ENCODE measurements at regions not wholly inside any gene's neighbourhood (a gene's known extent, or its start where the extent isn't known, plus 50 kb on each side); places are given as distances from the start of the nearest gene placed in this dataset.

- no peak overlapping the region for H3K4me3 ChIP-seq (ENCODE audit: low read depth, low read length)
- no peak for TF ChIP-seq CTCF (IDR thresholded peaks at IDR 0.05; ENCODE audit: low read depth, low read length, missing control alignments)
- no peak for DNase-seq (ENCODE audit: low read depth)
- in situ Hi-C loops (cut with HindIII; ENCODE audit: low sequenced_read_pairs), result no loop called here
These were observed 191.9 kb downstream of the ARL4C start for GRCh38 chr2:234304950-234305349.

DNA sequence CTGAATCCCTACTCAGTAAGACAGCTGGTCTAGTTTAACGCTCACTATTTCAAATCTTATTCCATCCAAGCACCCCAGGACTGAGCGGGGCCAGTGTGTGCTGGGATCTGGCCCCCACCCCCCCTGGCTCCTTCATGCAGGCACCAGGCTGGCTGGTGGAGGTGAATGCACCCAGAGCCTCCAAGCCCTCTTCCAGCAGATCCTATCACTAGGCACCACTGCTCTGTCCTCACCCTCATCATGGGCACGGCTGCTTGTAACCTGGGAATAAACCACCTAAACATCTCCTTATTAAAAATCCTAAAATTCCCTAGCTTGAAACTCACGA lies 194.3 kb downstream of the ARL4C start:
- TF ChIP-seq CTCF (IDR thresholded peaks at IDR 0.05; ENCODE audit: low read depth, low read length, missing control alignments), result no peak
- DNase-seq (ENCODE audit: low read depth), result no peak
- in situ Hi-C loops (cut with HindIII; ENCODE audit: low sequenced_read_pairs), result no loop called here
- H3K4me3 ChIP-seq (ENCODE audit: low read depth, low read length), result no peak overlapping the region

- in situ Hi-C loops (cut with HindIII; ENCODE audit: low sequenced_read_pairs), result no loop called here
- no peak for DNase-seq (ENCODE audit: low read depth)
- no peak overlapping the region for H3K4me3 ChIP-seq (ENCODE audit: low read depth, low read length)
- no peak for TF ChIP-seq CTCF (IDR thresholded peaks at IDR 0.05; ENCODE audit: low read depth, low read length, missing control alignments)
These were observed 195.7 kb downstream of the ARL4C start for GRCh38 chr2:234300932-234301823.

GRCh38 chr2:234300391-234300925 lies 196.4 kb downstream of the ARL4C start:
- no peak for DNase-seq (ENCODE audit: low read depth)
- no peak overlapping the region for H3K4me3 ChIP-seq (ENCODE audit: low read depth, low read length)

GRCh38 chr2:234298918-234299317 lies 198.0 kb downstream of the ARL4C start:
- H3K4me3 ChIP-seq (ENCODE audit: low read depth, low read length), result no peak overlapping the region
- no peak for TF ChIP-seq CTCF (IDR thresholded peaks at IDR 0.05; ENCODE audit: low read depth, low read length, missing control alignments)
- DNase-seq (ENCODE audit: low read depth), result no peak
- in situ Hi-C loops (cut with HindIII; ENCODE audit: low sequenced_read_pairs), result no loop called here

More at GRCh38 chr2:234300391-234300925, 196.4 kb downstream of the ARL4C start:
- no peak for TF ChIP-seq CTCF (IDR thresholded peaks at IDR 0.05; ENCODE audit: low read depth, low read length, missing control alignments)
- in situ Hi-C loops (cut with HindIII; ENCODE audit: low sequenced_read_pairs), result no loop called here

DNA sequence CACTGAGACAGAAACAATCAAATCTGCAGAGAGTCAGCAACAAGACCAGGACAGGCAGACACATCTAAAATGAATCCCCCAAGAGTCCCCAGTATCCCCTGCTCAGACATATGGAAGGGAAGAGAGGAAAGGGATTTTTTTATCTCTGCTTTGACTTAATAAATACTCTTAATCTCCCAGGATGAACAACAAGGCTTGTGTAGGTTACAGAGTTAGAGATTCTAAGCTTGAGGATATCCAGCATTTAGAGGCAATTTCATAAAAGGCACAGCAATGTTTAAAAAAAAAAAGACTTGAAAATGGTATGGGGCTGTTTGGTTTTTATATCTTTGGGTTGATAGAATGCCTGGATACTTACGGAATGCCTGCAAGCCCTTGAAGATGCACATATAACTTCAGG lies 199.9 kb downstream of the ARL4C start:
- in situ Hi-C loops (cut with HindIII; ENCODE audit: low sequenced_read_pairs), result no loop called here
- DNase-seq (ENCODE audit: low read depth), result no peak
- no peak overlapping the region for H3K4me3 ChIP-seq (ENCODE audit: low read depth, low read length)
- no peak for TF ChIP-seq CTCF (IDR thresholded peaks at IDR 0.05; ENCODE audit: low read depth, low read length, missing control alignments)
